GM12878 (cell line): ENCODE measurements at regions not wholly inside any gene's neighbourhood (a gene's known extent, or its start where the extent isn't known, plus 50 kb on each side); places are given as distances from the start of the nearest gene placed in this dataset.

Experiments
- CBX3 ChIP-seq: fragments of 200-600 bp; sonication (generic); IDR thresholded peaks from 2 replicates; pipeline ENCODE4 v1.6.1; 2016; ENCODE audit warnings: low read depth, borderline replicate concordance
- CUX1 ChIP-seq: IDR thresholded peaks from 2 replicates; pipeline ENCODE4 v1.6.1; 2012; ENCODE audit warnings: improper control_type of control experiment, low read depth, low read length; ENCODE audit not compliant: insufficient replicate concordance
- EGR1 ChIP-seq, 2 experiments: IDR thresholded peaks; 1 replicate in 1 of 2; 2 replicates in 1 of 2; pipeline ENCODE4 v1.6.1; 2011 to 2012; ENCODE audit warnings: low read depth in 2 of 2, low read length in 2 of 2, borderline replicate concordance in 1 of 2, mild to moderate bottlenecking in 1 of 2, moderate library complexity in 1 of 2
- MEF2B ChIP-seq: fragments of 450-650 bp; IDR thresholded peaks from 2 replicates; pipeline ENCODE4 v1.6.1; 2018; ENCODE audit warnings: mild to moderate bottlenecking, moderate library complexity; ENCODE audit not compliant: partially characterized antibody, poor library complexity, severe bottlenecking
- MXI1 ChIP-seq: fragments of 150-350 bp; IDR thresholded peaks from 2 replicates; pipeline ENCODE4 v1.6.1; 2011; ENCODE audit warnings: low read depth, mild to moderate bottlenecking, inconsistent platforms, low read length, improper control_type of control experiment
- MYB ChIP-seq: fragments of 150-350 bp; IDR thresholded peaks from 2 replicates; pipeline ENCODE4 v1.6.1; 2014; ENCODE audit warnings: mild to moderate bottlenecking, low read depth, low read length, borderline replicate concordance
- PKNOX1 ChIP-seq: fragments of 450-650 bp; IDR thresholded peaks from 2 replicates; pipeline ENCODE4 v1.6.1; 2016; ENCODE audit warnings: mild to moderate bottlenecking
- TF ChIP-seq, protein P1 (sequence below): fragments of 450-650 bp; IDR thresholded peaks from 2 replicates; pipeline ENCODE4 v1.6.1; 2017; ENCODE audit warnings: mild to moderate bottlenecking, moderate library complexity

GRCh38 chr2:129239141-129239540 lies 740.3 kb upstream of the RAB6C start (continued):
- TF ChIP-seq, protein P1, sequence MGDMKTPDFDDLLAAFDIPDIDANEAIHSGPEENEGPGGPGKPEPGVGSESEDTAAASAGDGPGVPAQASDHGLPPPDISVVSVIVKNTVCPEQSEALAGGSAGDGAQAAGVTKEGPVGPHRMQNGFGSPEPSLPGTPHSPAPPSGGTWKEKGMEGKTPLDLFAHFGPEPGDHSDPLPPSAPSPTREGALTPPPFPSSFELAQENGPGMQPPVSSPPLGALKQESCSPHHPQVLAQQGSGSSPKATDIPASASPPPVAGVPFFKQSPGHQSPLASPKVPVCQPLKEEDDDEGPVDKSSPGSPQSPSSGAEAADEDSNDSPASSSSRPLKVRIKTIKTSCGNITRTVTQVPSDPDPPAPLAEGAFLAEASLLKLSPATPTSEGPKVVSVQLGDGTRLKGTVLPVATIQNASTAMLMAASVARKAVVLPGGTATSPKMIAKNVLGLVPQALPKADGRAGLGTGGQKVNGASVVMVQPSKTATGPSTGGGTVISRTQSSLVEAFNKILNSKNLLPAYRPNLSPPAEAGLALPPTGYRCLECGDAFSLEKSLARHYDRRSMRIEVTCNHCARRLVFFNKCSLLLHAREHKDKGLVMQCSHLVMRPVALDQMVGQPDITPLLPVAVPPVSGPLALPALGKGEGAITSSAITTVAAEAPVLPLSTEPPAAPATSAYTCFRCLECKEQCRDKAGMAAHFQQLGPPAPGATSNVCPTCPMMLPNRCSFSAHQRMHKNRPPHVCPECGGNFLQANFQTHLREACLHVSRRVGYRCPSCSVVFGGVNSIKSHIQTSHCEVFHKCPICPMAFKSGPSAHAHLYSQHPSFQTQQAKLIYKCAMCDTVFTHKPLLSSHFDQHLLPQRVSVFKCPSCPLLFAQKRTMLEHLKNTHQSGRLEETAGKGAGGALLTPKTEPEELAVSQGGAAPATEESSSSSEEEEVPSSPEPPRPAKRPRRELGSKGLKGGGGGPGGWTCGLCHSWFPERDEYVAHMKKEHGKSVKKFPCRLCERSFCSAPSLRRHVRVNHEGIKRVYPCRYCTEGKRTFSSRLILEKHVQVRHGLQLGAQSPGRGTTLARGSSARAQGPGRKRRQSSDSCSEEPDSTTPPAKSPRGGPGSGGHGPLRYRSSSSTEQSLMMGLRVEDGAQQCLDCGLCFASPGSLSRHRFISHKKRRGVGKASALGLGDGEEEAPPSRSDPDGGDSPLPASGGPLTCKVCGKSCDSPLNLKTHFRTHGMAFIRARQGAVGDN, result no peak
- TF ChIP-seq MXI1 (no peak), CUX1 (no peak), MEF2B (no peak), CBX3 (no peak), EGR1 (IDR thresholded peaks at IDR 0.05; ENCODE audit: borderline replicate concordance in 1 of 2, low read depth in 2 of 2, low read length in 2 of 2) (no peak), MYB (no peak), PKNOX1 (no peak)
